Muscle layer of colon (tissue), 2 donors: ENCODE measurements at regions not wholly inside any gene's neighbourhood (a gene's known extent, or its start where the extent isn't known, plus 50 kb on each side); places are given as distances from the start of the nearest gene placed in this dataset.

Experiments used
- H3K27ac ChIP-seq: one replicate; pipeline ENCODE4 v1.7.0; 2013; ENCODE audit warnings: low read depth, mild to moderate bottlenecking, low read length, moderate library complexity
- H3K27me3 ChIP-seq, 2 donors: one replicate each; pipeline ENCODE4 v1.7.0; 2013; ENCODE audit warnings: low read length in 2 of 2, mild to moderate bottlenecking in 2 of 2; ENCODE audit not compliant: insufficient read depth in 2 of 2, control insufficient read depth in 1 of 2
- H3K36me3 ChIP-seq: one replicate; pipeline ENCODE4 v1.7.0; 2013; ENCODE audit warnings: mild to moderate bottlenecking, low read length; ENCODE audit not compliant: insufficient read depth
- H3K4me1 ChIP-seq: one replicate; pipeline ENCODE4 v1.7.0; 2013; ENCODE audit warnings: mild to moderate bottlenecking, low read length; ENCODE audit not compliant: insufficient read depth
- H3K4me3 ChIP-seq, 2 donors: one replicate each; pipeline ENCODE4 v1.7.0; 2013; ENCODE audit warnings: low read length in 2 of 2, low read depth in 1 of 2, mild to moderate bottlenecking in 1 of 2, moderate library complexity in 1 of 2
- H3K9ac ChIP-seq: one replicate; pipeline ENCODE4 v1.7.0; 2013; ENCODE audit warnings: low read length
- H3K9me3 ChIP-seq: one replicate; pipeline ENCODE4 v1.7.0; 2013; ENCODE audit warnings: mild to moderate bottlenecking, low read length
- donor health status: abdominal sarcoma.
- donor health status: Adenocarcinoma of cecum.

DNA sequence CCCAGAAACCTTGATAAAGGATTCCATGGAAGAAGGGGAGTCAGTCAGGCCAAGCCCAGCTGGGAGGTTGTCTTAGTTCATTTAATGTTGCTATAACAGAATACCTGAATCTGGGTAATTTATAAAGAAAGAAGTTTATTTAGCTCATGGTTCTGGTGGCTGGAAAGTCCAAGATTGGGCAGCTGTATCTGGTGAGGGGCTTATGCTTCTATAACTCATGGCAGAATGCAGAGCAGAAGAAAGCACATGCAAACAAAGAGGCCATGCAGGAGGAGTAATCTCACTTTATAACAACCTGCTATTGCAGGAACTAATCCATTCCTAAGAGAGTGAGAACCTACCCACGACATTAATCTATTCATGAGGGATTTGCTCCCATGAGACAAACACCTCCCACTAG, 54.2 kb upstream of the ANKRD1 start:
- no peaks in the 10 kb centered on the region for H3K36me3 ChIP-seq
- no peak overlapping the region for H3K4me3 ChIP-seq
- no peak overlapping the region for H3K9ac ChIP-seq
- no peaks in the 10 kb centered on the region for H3K4me1 ChIP-seq
- no peaks in the 10 kb centered on the region for H3K9me3 ChIP-seq
- no peak overlapping the region for H3K27ac ChIP-seq
- no peaks in the 10 kb centered on the region for H3K27me3 ChIP-seq

DNA sequence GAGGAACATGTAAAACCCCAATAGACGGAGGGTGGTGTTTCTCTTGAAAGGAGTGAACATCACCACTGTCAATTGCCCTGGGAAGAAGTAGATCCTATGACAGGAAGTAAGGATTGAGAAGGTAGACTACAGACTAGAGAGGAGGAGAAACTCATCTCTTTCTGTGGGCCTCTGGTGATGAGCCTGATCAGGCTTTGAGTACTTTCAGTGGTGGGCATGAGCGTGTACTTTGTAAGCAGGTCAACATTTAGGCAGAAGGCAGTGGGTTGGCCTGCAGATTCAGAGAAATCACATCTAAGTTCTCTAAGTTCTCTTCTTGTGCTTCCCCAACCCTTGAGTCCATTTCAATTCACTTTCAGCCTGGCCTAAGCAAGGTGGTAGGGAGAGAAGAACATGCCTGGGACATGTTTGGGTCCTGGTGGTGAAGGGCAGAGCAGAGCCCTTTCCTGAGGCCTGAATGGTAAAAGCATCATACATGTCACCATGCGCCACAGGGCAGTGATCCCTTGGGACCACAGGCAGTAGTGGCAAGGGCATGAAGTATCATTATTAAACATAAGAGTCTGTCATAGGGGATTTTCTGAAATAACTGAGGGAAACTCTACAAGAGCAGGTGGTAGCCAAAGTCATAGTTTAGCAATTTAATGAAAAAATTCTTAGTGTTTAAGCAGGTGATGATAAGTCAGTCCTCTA, 56.4 kb upstream of the ANKRD1 start:
- Histone ChIP-seq H3K9ac (no peak overlapping the region), H3K9me3 (no peaks in the 10 kb centered on the region), H3K27ac (no peak overlapping the region), H3K36me3 (no peaks in the 10 kb centered on the region), H3K4me3 (no peak overlapping the region), H3K27me3 (no peaks in the 10 kb centered on the region), H3K4me1 (no peaks in the 10 kb centered on the region)

DNA sequence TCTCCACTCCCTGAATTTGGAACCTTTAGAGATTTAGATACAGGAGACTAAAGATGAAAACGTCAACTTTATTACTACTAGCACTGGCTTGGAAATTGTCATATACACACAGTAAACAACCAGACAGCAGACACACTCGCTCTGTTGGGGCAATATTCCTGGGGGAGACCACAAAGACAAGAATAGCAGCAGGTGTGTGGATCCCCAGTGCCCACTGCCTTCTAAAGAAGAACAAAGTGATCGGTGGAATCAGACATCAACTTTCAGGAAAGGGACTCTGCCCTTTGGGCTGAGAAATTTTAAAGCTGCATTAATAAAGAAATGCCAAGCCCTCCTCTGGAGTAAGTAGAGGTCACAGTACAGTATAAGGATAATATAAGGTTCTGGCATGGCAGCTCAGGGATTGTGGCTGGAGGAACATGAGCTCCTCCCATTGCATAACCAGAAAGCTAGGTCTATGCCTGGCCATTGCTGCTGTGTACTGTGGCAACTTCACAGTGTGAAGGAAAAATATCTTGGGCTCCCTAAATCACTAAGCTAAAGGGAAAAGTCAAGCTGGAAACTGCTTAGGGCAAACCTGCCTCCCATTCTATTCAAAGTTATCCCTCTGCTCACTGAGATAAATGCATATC, 57.1 kb upstream of the ANKRD1 start:
- Histone ChIP-seq H3K9ac (no peak overlapping the region), H3K4me1 (no peaks in the 10 kb centered on the region), H3K36me3 (no peaks in the 10 kb centered on the region), H3K27me3 (no peaks in the 10 kb centered on the region), H3K4me3 (no peak overlapping the region), H3K9me3 (no peaks in the 10 kb centered on the region), H3K27ac (no peak overlapping the region)

DNA sequence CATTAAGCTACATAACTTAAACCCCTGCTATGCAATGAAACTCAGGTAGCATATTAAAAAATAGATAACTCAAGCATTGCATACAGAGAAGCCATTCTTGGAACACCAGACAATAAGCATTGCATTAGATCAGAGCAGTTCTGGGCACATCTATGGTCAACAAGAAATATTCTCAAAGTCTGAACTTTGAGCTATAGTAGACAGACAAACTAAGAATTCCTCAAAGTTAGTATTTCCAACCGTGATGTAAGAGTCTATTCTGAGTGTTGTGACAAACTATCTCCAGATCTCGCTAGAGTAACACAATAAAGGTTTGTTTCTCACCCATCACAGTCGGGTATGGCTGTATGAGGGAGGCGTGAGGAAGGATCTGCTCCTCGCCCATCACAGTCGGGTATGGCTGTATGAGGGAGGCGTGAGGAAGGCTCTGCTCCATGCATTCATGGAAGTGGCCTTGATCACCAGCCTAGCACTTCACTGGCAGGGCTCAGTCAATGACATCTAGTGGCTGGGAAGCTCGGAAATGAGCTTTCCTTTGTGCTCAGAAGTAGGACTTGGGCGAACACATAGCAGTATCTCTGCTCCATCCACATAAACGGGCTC, 61.6 kb upstream of the ANKRD1 start:
- Histone ChIP-seq H3K4me1 (no peaks in the 10 kb centered on the region), H3K36me3 (no peaks in the 10 kb centered on the region), H3K27ac (no peak overlapping the region)

DNA sequence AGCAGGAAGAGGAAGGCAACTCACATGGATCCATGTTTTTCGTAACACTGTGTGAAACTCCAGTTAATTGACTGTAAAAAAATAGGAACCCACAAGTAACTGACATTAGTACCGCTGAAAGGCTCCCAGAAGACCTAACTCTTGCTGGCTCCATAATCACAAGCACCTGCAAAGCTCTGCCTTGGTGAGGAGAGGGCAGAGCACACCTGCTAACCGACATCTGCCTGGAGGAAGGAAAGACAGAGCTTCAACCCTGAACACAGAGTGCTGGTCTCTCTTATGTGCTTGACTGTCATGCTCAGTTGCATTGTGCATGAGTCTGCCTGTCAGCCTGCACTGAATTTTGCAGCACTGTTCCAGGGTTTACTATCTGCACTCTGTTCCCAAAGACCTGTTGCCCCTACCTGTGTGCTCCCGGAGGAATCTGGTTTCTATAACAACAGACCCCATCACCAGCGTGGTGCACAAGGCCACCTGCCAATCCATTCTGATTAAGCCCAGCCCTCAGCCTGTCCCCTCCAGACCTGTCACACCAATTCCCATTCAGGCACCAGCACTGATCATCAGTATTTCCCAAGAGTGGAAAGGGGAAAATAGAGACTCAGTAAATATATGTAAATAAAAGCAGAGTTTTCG, 63.1 kb upstream of the ANKRD1 start:
- Histone ChIP-seq H3K36me3 (no peaks in the 10 kb centered on the region), H3K9me3 (no peaks in the 10 kb centered on the region)

More for the DNA sequence above, 61.6 kb upstream of the ANKRD1 start:
- Histone ChIP-seq H3K9ac (no peak overlapping the region), H3K27me3 (no peaks in the 10 kb centered on the region), H3K9me3 (no peaks in the 10 kb centered on the region), H3K4me3 (no peak overlapping the region)

DNA sequence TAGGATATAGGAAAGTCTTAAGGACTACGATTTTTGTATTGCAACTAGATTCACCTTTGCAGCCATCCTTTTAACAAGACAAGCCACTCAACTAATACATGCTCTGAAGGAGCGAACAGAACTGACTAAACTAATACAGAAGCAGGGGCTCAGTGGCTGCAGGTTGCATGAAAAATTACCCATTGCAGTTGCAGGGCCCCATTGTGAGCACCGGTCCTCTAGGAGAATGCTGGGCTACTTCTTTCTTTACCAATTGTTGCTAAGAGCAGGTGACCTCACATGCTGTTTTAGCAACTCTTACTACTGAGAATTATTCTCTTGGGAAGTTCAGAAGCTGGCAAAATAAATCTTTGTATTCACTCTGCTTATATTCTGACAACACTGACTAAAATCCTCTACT, 64.0 kb upstream of the ANKRD1 start:
- H3K9ac ChIP-seq = no peak overlapping the region
- H3K27ac ChIP-seq = no peak overlapping the region
- no peaks in the 10 kb centered on the region for H3K4me1 ChIP-seq

More for the DNA sequence above, 63.1 kb upstream of the ANKRD1 start:
- H3K27me3 ChIP-seq = no peaks in the 10 kb centered on the region
- H3K4me3 ChIP-seq = no peak overlapping the region
- H3K4me1 ChIP-seq = no peaks in the 10 kb centered on the region
- H3K27ac ChIP-seq = no peak overlapping the region
- H3K9ac ChIP-seq = no peak overlapping the region

DNA sequence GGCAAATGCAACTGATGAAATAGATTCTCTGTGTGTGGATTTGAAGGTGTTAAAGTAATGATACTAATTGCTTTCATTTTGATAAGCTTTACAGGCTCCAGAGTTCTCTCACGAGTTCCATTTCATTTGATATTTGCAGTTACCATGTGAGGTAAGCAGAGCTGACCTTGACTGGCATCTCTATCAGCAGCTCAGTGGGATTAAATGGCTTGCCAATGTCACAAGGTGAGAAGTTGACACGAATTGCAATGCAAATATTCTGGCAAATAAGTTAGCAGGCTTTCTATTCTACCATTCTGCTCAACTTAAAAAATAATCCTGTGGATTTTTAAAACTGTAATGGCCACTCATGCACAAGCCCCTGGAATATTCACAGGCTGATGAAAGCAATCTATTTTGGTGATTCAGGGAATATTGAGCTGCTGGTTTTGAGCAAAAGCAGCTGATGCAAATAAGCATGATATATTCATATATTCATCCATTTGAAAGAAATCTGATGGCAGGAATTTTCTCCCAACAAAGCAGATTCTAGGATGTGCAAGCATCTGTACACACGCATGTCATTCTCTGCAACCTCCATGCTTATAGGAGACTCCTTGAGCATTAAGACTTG, 64.5 kb upstream of the ANKRD1 start:
- Histone ChIP-seq H3K4me1 (no peaks in the 10 kb centered on the region), H3K36me3 (no peaks in the 10 kb centered on the region), H3K9me3 (no peaks in the 10 kb centered on the region), H3K4me3 (no peak overlapping the region), H3K27ac (no peak overlapping the region), H3K27me3 (no peaks in the 10 kb centered on the region), H3K9ac (no peak overlapping the region)

More for the DNA sequence above, 64.0 kb upstream of the ANKRD1 start:
- Histone ChIP-seq H3K36me3 (no peaks in the 10 kb centered on the region), H3K4me3 (no peak overlapping the region), H3K9me3 (no peaks in the 10 kb centered on the region), H3K27me3 (no peaks in the 10 kb centered on the region)

DNA sequence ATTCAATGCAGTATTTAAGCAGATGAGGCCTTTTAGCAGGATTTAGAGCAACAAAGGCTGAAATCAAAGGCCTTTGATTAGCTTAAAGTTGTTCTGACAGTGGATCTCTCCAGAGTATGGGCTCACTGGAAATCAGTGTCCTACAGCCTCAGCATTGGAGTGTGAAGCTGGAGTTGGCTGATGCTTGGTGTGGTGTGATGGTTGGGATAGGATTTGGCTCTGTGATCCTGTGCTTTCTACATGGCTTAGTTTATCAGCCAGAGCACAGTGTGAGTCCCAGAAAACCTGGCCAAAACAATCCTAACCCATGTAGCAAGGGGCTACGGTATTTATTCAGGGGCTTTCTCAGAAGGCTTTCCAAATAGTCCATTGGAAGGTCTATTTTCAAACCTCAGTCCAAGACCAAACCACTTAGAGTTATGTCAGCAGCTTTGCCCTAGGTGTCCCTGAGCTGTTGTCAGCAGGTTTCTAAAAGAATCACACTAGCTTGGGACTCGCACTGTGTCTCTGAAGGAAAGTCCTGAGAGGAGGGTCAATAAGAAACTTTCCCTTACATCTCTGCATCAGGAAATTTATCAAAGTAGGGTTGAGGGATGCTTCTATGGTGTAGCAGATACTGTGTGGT, 65.4 kb upstream of the ANKRD1 start:
- H3K27ac ChIP-seq = no peak overlapping the region

DNA sequence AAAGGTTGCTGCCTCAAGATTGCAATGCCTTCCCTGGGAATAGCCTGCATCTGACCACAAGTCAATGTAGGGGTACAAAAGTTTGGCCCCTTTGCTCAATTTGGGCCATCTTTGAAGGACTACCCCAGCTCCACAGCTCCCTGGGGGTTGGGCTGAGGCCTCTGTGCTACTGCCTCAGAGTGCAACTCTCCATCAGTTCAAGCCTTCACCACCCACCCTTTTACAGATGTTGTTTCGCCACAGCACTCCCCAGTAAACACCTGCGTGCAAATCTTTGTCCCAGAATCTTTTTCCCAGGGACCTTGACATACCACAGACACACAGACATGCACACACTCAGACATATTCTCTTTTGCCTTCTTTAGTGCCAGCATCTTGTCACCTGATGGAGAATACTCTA, 66.0 kb upstream of the ANKRD1 start:
- Histone ChIP-seq H3K9ac (no peak overlapping the region), H3K27ac (no peak overlapping the region), H3K27me3 (no peaks in the 10 kb centered on the region), H3K9me3 (no peaks in the 10 kb centered on the region), H3K4me3 (no peak overlapping the region), H3K36me3 (no peaks in the 10 kb centered on the region), H3K4me1 (no peaks in the 10 kb centered on the region)

More for the DNA sequence above, 65.4 kb upstream of the ANKRD1 start:
- no peak overlapping the region for H3K9ac ChIP-seq
- H3K36me3 ChIP-seq = no peaks in the 10 kb centered on the region
- H3K4me3 ChIP-seq = no peak overlapping the region
- no peaks in the 10 kb centered on the region for H3K9me3 ChIP-seq
- H3K27me3 ChIP-seq = no peaks in the 10 kb centered on the region
- no peaks in the 10 kb centered on the region for H3K4me1 ChIP-seq

DNA sequence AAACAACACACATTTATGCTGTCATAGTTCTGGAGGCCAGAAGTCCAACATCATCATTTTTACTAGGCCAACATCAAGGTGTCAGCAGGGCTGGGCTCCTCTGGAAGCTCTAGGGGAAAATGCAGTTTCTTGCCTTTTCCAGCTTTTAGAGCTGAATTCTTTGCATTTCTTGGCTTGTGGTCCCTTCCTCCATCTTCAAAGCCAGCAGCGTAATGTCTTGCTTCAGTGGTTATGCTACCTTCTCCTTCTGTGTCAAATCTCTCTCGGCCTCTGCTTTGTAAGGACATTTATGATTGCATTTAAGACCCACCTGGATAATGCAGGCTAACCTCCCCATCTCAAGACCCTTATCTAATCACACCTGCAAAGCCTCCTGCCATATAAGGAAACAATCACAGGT, 66.5 kb upstream of the ANKRD1 start:
- Histone ChIP-seq H3K4me3 (no peak overlapping the region), H3K36me3 (no peaks in the 10 kb centered on the region), H3K9ac (no peak overlapping the region), H3K4me1 (no peaks in the 10 kb centered on the region), H3K27ac (no peak overlapping the region), H3K9me3 (no peaks in the 10 kb centered on the region), H3K27me3 (no peaks in the 10 kb centered on the region)

DNA sequence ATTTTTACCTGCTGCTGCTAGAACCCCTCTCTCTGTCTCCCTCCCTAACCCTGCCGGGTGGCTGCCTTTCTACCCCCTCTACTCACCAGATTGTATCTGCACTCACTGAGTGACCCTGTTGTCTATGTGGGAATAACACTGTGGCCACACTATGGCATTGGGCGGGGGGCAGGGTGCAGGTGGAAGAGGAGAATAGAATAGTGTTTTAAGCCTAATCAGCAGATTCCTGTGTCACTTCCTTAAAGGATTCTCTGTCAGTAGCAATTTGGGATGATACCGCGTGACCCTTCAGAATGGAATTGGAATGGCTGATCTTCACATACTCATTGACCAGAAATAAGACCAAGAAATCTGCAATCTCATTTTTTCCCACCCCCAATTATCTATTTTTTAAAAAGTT, 67.1 kb upstream of the ANKRD1 start:
- no peak overlapping the region for H3K9ac ChIP-seq
- H3K27ac ChIP-seq = no peak overlapping the region
- H3K36me3 ChIP-seq = no peaks in the 10 kb centered on the region
- H3K27me3 ChIP-seq = no peaks in the 10 kb centered on the region
- H3K4me3 ChIP-seq = no peak overlapping the region
- H3K4me1 ChIP-seq = no peaks in the 10 kb centered on the region
- H3K9me3 ChIP-seq = no peaks in the 10 kb centered on the region
